Kidney (tissue), 13 donors: ENCODE measurements at regions not wholly inside any gene's neighbourhood (a gene's known extent, or its start where the extent isn't known, plus 50 kb on each side); places are given as distances from the start of the nearest gene placed in this dataset.

Experiments used
- DNase-seq, 5 donors: peaks; one replicate each; pipeline ENCODE4 v3.0.0-alpha.2; 2013 to 2020
- FAIRE-seq: peaks from 2 replicates; lab custom pipeline; 2012; peaks lifted over from hg19 to GRCh38; lab: Jason Lieb, UNC
- H3K27ac ChIP-seq, 2 donors: one replicate each; pipeline ENCODE4 v1.7.0; 2013; ENCODE audit warnings: low read depth in 2 of 2, low read length in 2 of 2, inconsistent platforms in 1 of 2
- H3K27me3 ChIP-seq: one replicate; pipeline ENCODE4 v1.7.1; 2013; ENCODE audit warnings: low read length, inconsistent platforms; ENCODE audit not compliant: control insufficient read depth, insufficient read depth
- H3K36me3 ChIP-seq, 3 donors: one replicate each; pipeline versions ENCODE4 v1.7.0 to v1.7.1; 2013; ENCODE audit warnings: low read length in 3 of 3, control low read depth in 1 of 3, inconsistent platforms in 1 of 3; ENCODE audit not compliant: insufficient read depth in 3 of 3, control insufficient read depth in 2 of 3
- H3K4me1 ChIP-seq, 3 donors: one replicate each; pipeline versions ENCODE4 v1.7.0 to v1.7.1; 2013; ENCODE audit warnings: low read length in 3 of 3, inconsistent platforms in 1 of 3, low read depth in 1 of 3; ENCODE audit not compliant: control insufficient read depth in 2 of 3, insufficient read depth in 2 of 3
- H3K4me3 ChIP-seq, 3 donors: one replicate each; pipeline versions ENCODE4 v1.7.0 to v1.8.1; 2013; ENCODE audit warnings: low read length in 3 of 3, control low read depth in 1 of 3, inconsistent platforms in 1 of 3
- H3K9ac ChIP-seq, 3 donors: one replicate each; pipeline versions ENCODE4 v1.7.0 to v1.7.1; 2013; ENCODE audit warnings: low read length in 3 of 3, control low read depth in 1 of 3, inconsistent platforms in 1 of 3
- H3K9me3 ChIP-seq, 3 donors: one replicate each; pipeline versions ENCODE4 v1.7.0 to v1.7.1; 2013; ENCODE audit warnings: low read length in 3 of 3, control low read depth in 1 of 3, inconsistent platforms in 1 of 3; ENCODE audit not compliant: control insufficient read depth in 2 of 3, insufficient read depth in 1 of 3
- intact Hi-C: fragments of 100-400 bp; cut with DNase I; formaldehyde crosslinking; loops from one replicate; pipeline ENCODE4 v1.11.1; 2022
- TF ChIP-seq, protein P1 (sequence below): IDR thresholded peaks from 3 replicates; pipeline ENCODE4 v1.5.1; 2012; ENCODE audit warnings: mild to moderate bottlenecking, moderate library complexity, borderline replicate concordance; ENCODE audit not compliant: insufficient read depth; ENCODE audit errors: extremely low read depth
- donor health status: control.
- donor health status: control.
- donor health status: control.
- donor health status: control.
- donor health status: control.
- donor health status: DM: yes; HTN: yes; CAD: no.
- donor health status: Normal renal cell carcinoma (clear cell type).

DNA sequence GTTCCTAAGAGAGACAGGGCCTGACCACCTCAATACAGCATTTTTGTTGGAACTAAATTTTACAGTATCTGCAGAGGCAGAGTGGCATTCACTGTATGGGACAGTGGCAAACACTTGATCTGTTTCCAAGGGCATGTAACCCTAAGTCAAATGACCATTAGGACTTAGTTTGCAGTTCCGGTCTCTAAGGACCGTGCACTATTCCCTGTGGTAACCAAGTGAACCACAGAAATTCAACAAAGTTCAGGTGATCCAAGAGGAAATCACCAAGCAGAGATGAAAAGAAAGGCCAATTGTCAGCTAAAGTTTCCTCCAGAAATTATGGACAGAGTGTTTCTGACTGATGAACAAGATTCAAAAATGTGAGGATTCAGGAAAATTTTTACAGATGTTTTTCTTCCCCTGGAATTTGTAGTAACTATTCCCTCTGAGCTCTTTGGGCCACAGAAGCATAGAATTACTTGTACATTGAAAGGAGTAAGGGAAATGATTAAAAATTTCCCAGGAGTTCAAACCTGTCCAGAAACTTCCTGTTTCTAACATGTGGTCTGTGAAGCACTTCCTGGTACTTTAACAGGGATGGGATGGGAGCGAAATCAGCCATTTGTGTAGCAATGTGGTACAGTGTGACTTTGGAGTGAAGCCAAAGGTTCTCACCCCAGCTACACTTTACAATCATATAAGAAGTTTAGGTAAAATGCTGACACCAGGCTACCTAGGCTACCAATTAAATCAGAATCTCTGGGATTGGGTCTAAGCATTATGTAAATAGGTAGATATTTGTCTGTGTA is 266.1 kb upstream of the MAP3K1 start:
- no peak for DNase-seq
- H3K9ac ChIP-seq: no peak overlapping the region
- no peaks in the 10 kb centered on the region for H3K36me3 ChIP-seq
- H3K9me3 ChIP-seq: no peaks in the 10 kb centered on the region
- no peak for FAIRE-seq
- intact Hi-C loops: no loop called here
- TF ChIP-seq, protein P1, sequence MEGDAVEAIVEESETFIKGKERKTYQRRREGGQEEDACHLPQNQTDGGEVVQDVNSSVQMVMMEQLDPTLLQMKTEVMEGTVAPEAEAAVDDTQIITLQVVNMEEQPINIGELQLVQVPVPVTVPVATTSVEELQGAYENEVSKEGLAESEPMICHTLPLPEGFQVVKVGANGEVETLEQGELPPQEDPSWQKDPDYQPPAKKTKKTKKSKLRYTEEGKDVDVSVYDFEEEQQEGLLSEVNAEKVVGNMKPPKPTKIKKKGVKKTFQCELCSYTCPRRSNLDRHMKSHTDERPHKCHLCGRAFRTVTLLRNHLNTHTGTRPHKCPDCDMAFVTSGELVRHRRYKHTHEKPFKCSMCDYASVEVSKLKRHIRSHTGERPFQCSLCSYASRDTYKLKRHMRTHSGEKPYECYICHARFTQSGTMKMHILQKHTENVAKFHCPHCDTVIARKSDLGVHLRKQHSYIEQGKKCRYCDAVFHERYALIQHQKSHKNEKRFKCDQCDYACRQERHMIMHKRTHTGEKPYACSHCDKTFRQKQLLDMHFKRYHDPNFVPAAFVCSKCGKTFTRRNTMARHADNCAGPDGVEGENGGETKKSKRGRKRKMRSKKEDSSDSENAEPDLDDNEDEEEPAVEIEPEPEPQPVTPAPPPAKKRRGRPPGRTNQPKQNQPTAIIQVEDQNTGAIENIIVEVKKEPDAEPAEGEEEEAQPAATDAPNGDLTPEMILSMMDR: no peak
- no peak overlapping the region for H3K4me3 ChIP-seq
- H3K27me3 ChIP-seq: no peaks in the 10 kb centered on the region
- no peaks in the 10 kb centered on the region for H3K4me1 ChIP-seq
- no peak overlapping the region for H3K27ac ChIP-seq

DNA sequence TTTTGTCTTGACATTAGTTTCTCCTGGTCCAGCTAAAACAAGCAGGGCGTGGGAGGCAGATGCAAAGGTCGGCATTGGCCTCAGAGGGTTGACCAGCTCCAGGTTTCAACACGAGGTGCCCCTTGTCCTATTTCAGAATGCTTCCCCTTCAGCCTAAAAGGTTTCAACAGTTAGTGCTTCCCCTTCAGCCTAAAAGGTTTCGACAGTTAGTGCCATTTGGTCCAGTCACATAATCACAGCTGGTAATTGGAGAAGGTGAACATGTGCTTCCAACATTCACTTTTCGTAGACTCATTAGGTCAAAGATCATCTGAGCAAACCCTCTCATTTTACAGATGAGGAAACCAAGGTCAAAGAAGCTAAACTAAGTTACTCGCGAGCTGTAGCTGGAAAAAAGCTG is 270.3 kb upstream of the MAP3K1 start:
- Histone ChIP-seq H3K9me3 (no peaks in the 10 kb centered on the region), H3K36me3 (no peaks in the 10 kb centered on the region), H3K9ac (no peak overlapping the region), H3K4me1 (no peaks in the 10 kb centered on the region), H3K27me3 (no peaks in the 10 kb centered on the region), H3K4me3 (no peak overlapping the region), H3K27ac (no peak overlapping the region)
- TF ChIP-seq, protein P1: no peak
- intact Hi-C loops: no loop called here
- DNase-seq (no peak), FAIRE-seq (no peak)

DNA sequence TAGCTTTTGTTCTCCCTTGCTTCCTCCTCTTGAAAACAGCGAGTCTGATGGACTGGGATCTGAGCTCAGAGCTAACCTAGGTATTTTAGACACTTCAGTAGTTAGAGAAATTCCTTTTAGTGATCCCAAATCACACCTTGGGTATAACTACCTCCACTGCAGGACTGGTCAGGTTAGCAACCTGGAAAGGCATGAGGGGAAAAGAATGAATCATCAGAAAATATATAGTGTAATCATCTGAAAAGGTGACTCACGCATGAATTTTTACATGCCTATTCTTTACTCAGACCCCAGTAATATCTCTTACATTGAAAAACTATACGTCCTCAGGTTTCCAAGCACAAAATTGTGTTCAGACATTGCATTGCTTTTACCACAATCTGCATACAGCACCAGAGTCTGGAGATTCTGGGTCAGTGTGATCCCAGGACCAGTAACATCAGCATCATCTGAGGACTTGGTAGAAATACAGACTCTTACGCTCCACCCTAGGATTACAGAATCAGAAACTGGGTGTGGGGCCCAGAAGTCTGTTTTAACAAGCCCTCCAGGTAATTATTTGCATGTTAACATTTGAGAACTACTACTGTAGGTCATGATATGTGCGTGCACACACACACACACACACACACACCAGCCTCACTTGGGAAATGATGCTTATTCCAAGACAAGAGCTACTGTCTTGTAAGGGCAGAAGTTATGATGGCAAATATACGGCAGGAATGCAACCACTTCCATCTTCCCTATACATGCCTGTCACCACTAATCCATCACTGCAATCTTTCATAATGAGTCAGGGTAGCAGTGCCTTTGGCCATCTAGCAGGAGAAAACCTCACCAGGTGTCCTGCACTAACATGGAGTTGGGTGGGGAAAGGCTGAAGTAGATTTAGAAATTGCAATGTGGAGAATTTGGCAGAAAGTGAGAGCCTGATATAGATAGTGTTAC is 271.6 kb upstream of the MAP3K1 start:
- intact Hi-C loops: no loop called here
- Histone ChIP-seq H3K27ac (no peak overlapping the region), H3K4me3 (no peak overlapping the region), H3K27me3 (no peaks in the 10 kb centered on the region), H3K36me3 (no peaks in the 10 kb centered on the region), H3K9ac (no peak overlapping the region), H3K4me1 (no peaks in the 10 kb centered on the region), H3K9me3 (no peaks in the 10 kb centered on the region)
- TF ChIP-seq, protein P1: no peak
- no peak for FAIRE-seq
- no peak for DNase-seq
